Activated CD8-positive, alpha-beta T cell treated with anti-CD3 and anti-CD28 coated beads for 36 hours (primary cell): ENCODE measurements at regions not wholly inside any gene's neighbourhood (a gene's known extent, or its start where the extent isn't known, plus 50 kb on each side); places are given as distances from the start of the nearest gene placed in this dataset.

Experiments
- ATAC-seq: fragments of 200-7000 bp; cut with Tn5 transposase; one replicate; pipeline ENCODE4 v1.10.0; 2021; ENCODE audit warnings: mild to moderate bottlenecking, moderate library complexity
- CTCF ChIA-PET: fragments of 350-600 bp; sonication (Branson Sonifier 250); formaldehyde crosslinking; loops from one replicate; lab custom pipeline; 2021; ENCODE audit warnings: antibody characterized with exemption; lab: Charles Lee
- POLR2A ChIA-PET: fragments of 350-600 bp; sonication (Branson Sonifier 250); formaldehyde crosslinking; loops from one replicate; lab custom pipeline; 2021; ENCODE audit warnings: antibody characterized with exemption; lab: Charles Lee
- DNase-seq: peaks from one replicate; pipeline ENCODE4 v3.0.0-alpha.2; 2020
- H3K27ac Mint-ChIP-seq: one replicate; pipeline ENCODE4 v1.8.0; 2021; ENCODE audit warnings: mild to moderate bottlenecking, mixed read lengths
- H3K27me3 Mint-ChIP-seq: one replicate; pipeline ENCODE4 v1.8.0; 2021; ENCODE audit warnings: mixed read lengths
- H3K36me3 Mint-ChIP-seq: one replicate; pipeline ENCODE4 v1.8.0; 2021; ENCODE audit warnings: low read depth, mixed read lengths
- H3K4me1 Mint-ChIP-seq: one replicate; pipeline ENCODE4 v1.8.0; 2021; ENCODE audit warnings: low read depth, mixed read lengths
- H3K4me3 Mint-ChIP-seq: one replicate; pipeline ENCODE4 v1.8.0; 2021; ENCODE audit warnings: mild to moderate bottlenecking, moderate library complexity, mixed read lengths
- H3K9me3 Mint-ChIP-seq: one replicate; pipeline ENCODE4 v1.8.0; 2021; ENCODE audit warnings: mixed read lengths
- intact Hi-C: fragments of 100-400 bp; cut with micrococcal nuclease; formaldehyde crosslinking; loops from one replicate; pipeline ENCODE4 v1.10.0; 2022
- TF ChIP-seq, protein P1 (sequence below): fragments of 200-600 bp; IDR thresholded peaks from one replicate; pipeline ENCODE4 v1.8.0; 2022; ENCODE audit warnings: antibody characterized with exemption, mild to moderate bottlenecking

DNA sequence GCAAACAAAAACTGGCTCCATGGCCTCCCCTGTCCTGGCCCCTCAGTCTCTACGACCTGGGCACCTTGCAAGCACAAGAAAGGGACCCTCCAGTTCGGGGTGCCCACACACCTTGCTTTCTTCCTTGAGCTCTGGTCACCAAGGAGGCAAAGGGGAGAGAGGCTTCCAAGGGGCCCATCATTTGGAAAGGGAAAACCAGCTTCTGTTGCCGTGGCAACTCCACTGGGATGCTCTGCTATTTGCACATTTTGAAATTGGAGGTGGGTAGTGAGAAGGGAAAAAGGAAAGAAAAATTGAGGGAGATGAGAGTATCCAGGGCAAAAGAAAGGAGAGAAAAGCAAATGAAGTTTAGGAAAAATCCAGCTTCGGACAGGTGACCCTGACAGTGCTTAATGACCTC is 388.4 kb downstream of the SHANK2 start:
- H3K36me3 Mint-ChIP-seq = no peaks in the 10 kb centered on the region
- DNase-seq = no peak
- no peaks in the 10 kb centered on the region for H3K27me3 Mint-ChIP-seq
- H3K9me3 Mint-ChIP-seq = no peaks in the 10 kb centered on the region
- POLR2A ChIA-PET = no interaction called here
- no peak overlapping the region for H3K27ac Mint-ChIP-seq
- H3K4me1 Mint-ChIP-seq = no peaks in the 10 kb centered on the region
- intact Hi-C loops = no loop called here
- TF ChIP-seq, protein P1, sequence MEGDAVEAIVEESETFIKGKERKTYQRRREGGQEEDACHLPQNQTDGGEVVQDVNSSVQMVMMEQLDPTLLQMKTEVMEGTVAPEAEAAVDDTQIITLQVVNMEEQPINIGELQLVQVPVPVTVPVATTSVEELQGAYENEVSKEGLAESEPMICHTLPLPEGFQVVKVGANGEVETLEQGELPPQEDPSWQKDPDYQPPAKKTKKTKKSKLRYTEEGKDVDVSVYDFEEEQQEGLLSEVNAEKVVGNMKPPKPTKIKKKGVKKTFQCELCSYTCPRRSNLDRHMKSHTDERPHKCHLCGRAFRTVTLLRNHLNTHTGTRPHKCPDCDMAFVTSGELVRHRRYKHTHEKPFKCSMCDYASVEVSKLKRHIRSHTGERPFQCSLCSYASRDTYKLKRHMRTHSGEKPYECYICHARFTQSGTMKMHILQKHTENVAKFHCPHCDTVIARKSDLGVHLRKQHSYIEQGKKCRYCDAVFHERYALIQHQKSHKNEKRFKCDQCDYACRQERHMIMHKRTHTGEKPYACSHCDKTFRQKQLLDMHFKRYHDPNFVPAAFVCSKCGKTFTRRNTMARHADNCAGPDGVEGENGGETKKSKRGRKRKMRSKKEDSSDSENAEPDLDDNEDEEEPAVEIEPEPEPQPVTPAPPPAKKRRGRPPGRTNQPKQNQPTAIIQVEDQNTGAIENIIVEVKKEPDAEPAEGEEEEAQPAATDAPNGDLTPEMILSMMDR = no peak
- no peak overlapping the region for H3K4me3 Mint-ChIP-seq
- CTCF ChIA-PET = no interaction called here
- ATAC-seq = no peak

- CTCF ChIA-PET = no interaction called here
- intact Hi-C loops = no loop called here
- H3K36me3 Mint-ChIP-seq = no peaks in the 10 kb centered on the region
- H3K27me3 Mint-ChIP-seq = no peaks in the 10 kb centered on the region
- POLR2A ChIA-PET = no interaction called here
- no peak overlapping the region for H3K27ac Mint-ChIP-seq
- TF ChIP-seq, protein P1 = no peak
- H3K4me1 Mint-ChIP-seq = no peaks in the 10 kb centered on the region
- DNase-seq (no peak), ATAC-seq (no peak)
- no peak overlapping the region for H3K4me3 Mint-ChIP-seq
- no peaks in the 10 kb centered on the region for H3K9me3 Mint-ChIP-seq
Observed at GRCh38 chr11:70865356-70865755, 387.0 kb downstream of the SHANK2 start.

GRCh38 chr11:70866834-70867233 is 385.5 kb downstream of the SHANK2 start:
- ATAC-seq (no peak), DNase-seq (no peak)
- no peak overlapping the region for H3K27ac Mint-ChIP-seq
- H3K4me1 Mint-ChIP-seq = no peaks in the 10 kb centered on the region
- intact Hi-C loops = no loop called here
- H3K4me3 Mint-ChIP-seq = no peak overlapping the region
- H3K36me3 Mint-ChIP-seq = no peaks in the 10 kb centered on the region
- no peaks in the 10 kb centered on the region for H3K9me3 Mint-ChIP-seq
- CTCF ChIA-PET = no interaction called here
- TF ChIP-seq, protein P1 = no peak
- POLR2A ChIA-PET = no interaction called here
- H3K27me3 Mint-ChIP-seq = no peaks in the 10 kb centered on the region

- ChIA-PET CTCF (no interaction called here), POLR2A (no interaction called here)
- H3K4me3 Mint-ChIP-seq = no peak overlapping the region
- DNase-seq (no peak), ATAC-seq (no peak)
- intact Hi-C loops = no loop called here
- H3K36me3 Mint-ChIP-seq = no peaks in the 10 kb centered on the region
- H3K27me3 Mint-ChIP-seq = no peaks in the 10 kb centered on the region
- TF ChIP-seq, protein P1 = no peak
- H3K27ac Mint-ChIP-seq = no peak overlapping the region
- H3K4me1 Mint-ChIP-seq = no peaks in the 10 kb centered on the region
- no peaks in the 10 kb centered on the region for H3K9me3 Mint-ChIP-seq
Observed at GRCh38 chr11:70867281-70868047, 384.9 kb downstream of the SHANK2 start.

- Mint-ChIP-seq H3K4me3 (no peak overlapping the region), H3K36me3 (no peaks in the 10 kb centered on the region), H3K27me3 (peaks cover 2% of the 10 kb centered on the region), H3K27ac (no peak overlapping the region), H3K4me1 (no peaks in the 10 kb centered on the region), H3K9me3 (no peaks in the 10 kb centered on the region)
- ChIA-PET POLR2A (no interaction called here), CTCF (no interaction called here)
- ATAC-seq = no peak
- intact Hi-C loops = no loop called here
- TF ChIP-seq, protein P1 = no peak
- DNase-seq = no peak
Observed at GRCh38 chr11:70868341-70868885, 384.0 kb downstream of the SHANK2 start.
